Activated CD4-positive, alpha-beta T cell treated with anti-CD3 and anti-CD28 coated beads, Interleukin-2, Interleukin-6, amounts not matched to agents 100 ng/mL and 50 ng/mL, durations not matched to agents 16 hours and 8 hours (primary cell): ENCODE measurements at regions not wholly inside any gene's neighbourhood (a gene's known extent, or its start where the extent isn't known, plus 50 kb on each side); places are given as distances from the start of the nearest gene placed in this dataset.

ENCODE experiments used
- DNase-seq: peaks from one replicate; pipeline ENCODE4 v3.0.0-alpha.2; 2020

DNA sequence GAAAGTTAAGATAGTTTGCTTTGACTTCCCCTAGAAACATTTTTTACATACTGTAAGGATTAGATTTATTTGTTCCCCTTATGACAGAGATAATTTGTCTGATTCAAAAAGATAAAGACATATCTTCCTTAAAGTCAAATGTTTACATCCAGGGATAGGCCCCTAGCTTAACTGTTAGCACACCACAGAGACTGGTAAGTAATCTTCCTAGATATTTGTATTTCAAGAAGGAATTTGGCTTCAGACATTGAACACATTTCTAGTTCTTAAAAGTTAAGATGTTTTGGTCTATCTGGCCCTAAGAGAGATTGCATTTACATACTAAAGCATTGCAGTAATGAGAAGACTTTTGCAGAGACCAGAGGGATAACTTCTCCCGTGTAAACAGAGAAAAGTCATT, 1201.1 kb upstream of the GJE1 start:
- no peak for DNase-seq

- no peak for DNase-seq
Measured at GRCh38 chr6:140929121-140929520, 1203.6 kb upstream of the GJE1 start.

GRCh38 chr6:140923048-140923447, 1209.7 kb upstream of the GJE1 start:
- no peak for DNase-seq

GRCh38 chr6:140921366-140922226, 1211.1 kb upstream of the GJE1 start:
- peak; percentile 48 for DNase-seq

- DNase-seq, result no peak
Measured at GRCh38 chr6:140917911-140918310, 1214.8 kb upstream of the GJE1 start.

GRCh38 chr6:140915551-140915950, 1217.2 kb upstream of the GJE1 start:
- DNase-seq, result no peak

DNA sequence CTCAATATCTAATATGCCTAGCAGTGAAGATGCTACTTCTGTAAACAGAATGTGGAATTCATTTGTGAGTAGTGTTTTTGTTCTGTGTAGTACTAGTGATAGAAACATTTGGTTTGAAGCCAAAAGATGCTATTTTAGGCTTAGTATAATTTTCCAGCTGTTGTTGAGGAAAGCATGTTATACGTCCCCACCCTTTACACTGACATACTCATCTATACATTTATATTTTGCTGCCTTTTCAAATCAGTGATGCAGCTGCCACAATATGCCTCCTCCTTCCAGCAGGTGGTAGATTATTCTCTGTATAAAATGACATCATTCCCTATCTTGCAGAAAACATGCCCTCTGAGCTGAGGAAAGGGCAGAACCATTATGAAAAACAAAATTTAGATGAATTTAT, 1217.6 kb upstream of the GJE1 start:
- no peak for DNase-seq

GRCh38 chr6:140912686-140913085, 1220.0 kb upstream of the GJE1 start:
- DNase-seq, result no peak

DNA sequence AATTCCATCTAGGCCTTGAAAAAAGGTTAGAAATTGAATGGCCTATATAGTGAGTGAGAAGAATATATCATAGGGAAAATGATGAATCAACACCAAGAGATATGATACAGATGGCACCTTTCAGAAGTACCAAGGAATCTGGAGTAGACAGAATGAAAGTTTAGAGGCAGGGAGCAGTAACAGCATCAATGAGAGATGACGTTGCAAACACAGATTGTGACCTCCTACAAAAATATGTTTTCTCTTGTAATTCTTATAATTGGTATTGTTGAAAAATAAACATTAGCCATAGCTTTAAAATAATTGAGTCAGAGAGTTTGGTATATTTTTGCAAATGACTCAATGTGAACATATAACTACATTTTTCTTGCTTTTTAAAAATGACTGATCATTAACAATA, 1223.1 kb upstream of the GJE1 start:
- no peak for DNase-seq

- DNase-seq, result no peak
Measured at GRCh38 chr6:140909156-140909555, 1223.6 kb upstream of the GJE1 start.

DNA sequence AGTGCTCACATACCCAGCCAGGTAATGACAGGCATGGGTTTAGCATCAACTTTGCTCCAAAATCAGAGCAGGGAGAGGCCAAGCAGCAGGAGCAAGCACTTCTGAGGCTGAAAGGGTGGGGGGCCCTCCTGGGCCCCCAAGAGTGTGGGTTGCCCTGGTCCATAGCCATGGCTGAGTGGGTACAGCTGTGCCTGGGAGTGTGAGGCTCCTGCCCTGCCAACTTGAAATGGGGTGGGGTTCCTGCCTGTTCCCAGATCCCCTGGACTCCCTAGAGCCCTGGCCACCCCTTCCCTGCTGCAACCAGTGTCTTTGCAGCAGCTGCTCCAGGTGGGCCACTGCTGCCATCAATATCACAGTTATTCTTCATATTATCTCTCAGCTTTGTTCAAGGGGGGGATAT, 1224.2 kb upstream of the GJE1 start:
- no peak for DNase-seq

DNA sequence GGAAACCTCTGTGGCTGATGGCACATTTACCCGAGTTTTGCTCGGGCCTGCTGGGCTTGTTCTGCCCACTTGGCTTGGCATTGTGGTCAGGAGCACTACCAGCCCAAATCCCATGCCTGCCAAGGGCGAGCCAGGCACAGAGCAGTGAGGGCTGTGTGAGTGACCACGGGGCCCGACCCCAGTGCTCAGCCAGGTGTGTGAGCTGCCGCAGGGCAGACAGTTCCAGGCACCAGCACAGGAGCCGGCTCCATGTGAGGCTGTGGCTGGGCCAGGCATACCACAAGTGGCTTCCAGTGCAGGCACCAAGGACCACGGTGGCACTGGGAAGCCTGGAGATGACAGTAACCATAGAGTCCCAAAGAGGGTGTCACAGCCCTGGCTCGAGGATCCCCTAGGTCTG, 1225.5 kb upstream of the GJE1 start:
- no peak for DNase-seq

DNA sequence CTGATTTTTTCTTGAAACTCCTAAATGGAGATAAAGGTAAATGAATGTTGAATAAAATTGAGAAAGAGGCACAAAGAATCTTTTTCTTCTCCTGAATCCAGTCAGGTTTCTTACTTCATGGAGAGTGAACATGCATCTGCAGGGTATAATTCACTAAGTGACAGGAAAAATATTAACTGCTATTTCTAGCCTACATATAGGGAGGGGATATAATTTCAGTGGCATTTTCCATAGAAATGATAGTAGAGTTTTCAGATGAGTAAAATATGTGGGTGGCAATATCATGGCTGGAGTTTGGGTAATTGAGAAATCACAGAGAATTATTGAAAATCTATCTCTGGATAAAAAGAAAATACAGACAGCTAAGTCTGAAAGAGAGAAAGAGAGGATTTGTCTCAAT, 1227.0 kb upstream of the GJE1 start:
- DNase-seq, result no peak

GRCh38 chr6:140905050-140905449, 1227.7 kb upstream of the GJE1 start:
- DNase-seq, result no peak

GRCh38 chr6:140897804-140898573, 1234.7 kb upstream of the GJE1 start:
- DNase-seq, result no peak

GRCh38 chr6:140897349-140897748, 1235.4 kb upstream of the GJE1 start:
- no peak for DNase-seq

GRCh38 chr6:140893432-140893831, 1239.3 kb upstream of the GJE1 start:
- no peak for DNase-seq

DNA sequence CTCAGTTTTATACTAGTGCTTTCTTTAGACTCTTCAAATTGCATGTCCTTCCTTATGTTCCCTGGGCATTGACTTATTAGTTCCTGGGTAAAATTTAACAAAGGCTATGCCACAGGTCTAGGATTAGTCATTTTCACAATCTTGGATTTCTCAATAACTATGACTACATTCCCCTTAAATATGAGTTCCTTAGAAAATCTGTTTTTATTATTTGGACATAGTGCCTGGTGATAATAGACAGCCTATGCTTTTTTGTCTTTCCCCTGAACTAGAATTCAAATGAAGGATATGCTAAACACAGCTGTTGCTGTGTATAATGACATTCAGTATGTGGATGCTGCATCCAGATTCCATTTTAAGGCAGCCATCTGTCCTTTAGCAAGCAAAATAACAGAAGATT, 1252.8 kb upstream of the GJE1 start:
- no peak for DNase-seq

GRCh38 chr6:140874066-140874465, 1258.7 kb upstream of the GJE1 start:
- DNase-seq, result no peak

DNA sequence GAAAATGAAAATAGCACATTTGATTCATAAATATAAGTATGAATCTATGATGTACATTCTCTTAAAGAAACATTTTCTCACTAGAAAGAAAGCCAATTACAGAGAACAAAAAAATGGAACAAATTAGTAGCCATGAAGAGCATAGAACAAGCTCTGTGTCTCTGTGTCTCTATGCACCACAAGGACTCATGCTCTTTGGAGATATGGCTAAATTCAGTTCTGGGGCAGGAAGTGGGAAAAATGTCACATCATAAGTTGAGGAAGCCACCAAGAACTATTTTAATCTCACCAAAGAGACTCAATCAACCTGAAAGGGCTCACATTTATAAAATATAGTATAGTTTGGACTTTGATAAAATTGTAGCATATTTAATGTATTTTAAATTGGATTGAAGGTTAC, 1259.8 kb upstream of the GJE1 start:
- DNase-seq, result no peak

DNA sequence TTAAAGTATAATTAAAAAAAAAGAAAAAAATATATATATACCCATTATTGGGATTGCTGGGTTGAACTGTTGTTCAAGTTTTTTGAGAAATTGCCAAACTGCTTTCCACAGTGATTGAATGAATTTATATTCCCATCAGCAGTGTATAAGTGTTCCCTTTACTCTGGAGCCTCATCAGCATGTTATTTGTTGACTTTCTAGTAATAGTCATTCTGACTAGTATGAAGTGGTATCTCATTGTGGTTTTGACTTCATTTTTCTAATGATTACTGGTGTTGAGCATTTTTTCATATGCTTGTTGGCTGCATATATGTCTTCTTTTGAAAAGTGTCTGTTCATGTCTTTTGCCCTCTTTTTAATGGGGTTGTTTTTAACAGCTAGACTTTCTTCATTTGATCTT, 1260.8 kb upstream of the GJE1 start:
- DNase-seq, result no peak

GRCh38 chr6:140867336-140867735, 1265.4 kb upstream of the GJE1 start:
- DNase-seq, result no peak

GRCh38 chr6:140858381-140858971, 1274.2 kb upstream of the GJE1 start:
- peak; percentile 1 for DNase-seq
